HepG2 (cell line): ENCODE measurements at regions not wholly inside any gene's neighbourhood (a gene's known extent, or its start where the extent isn't known, plus 50 kb on each side); places are given as distances from the start of the nearest gene placed in this dataset.

Experiments used
- ATAC-seq: fragments of 200-7000 bp; cut with Tn5 transposase; 3 replicates; pipeline ENCODE4 v1.9.1; 2020; ENCODE audit warnings: mild to moderate bottlenecking, moderate library complexity
- BruUV-seq: library from RNA; stranded (reverse); fragments of 400-500 nt; replicated peaks from 2 replicates; lab custom pipeline; 2021; lab: Mats Ljungman, UMichigan
- CTCF ChIA-PET: fragments of 300-600 bp; formaldehyde crosslinking; extraction: SDS; loops from one replicate; lab custom pipeline; 2021; ENCODE audit warnings: low total read pairs, inconsistent platforms, low intra/inter-chr PET ratio; lab: Yijun Ruan, JAX
- POLR2A ChIA-PET: fragments of 350-600 bp; sonication (Branson Sonifier 250); formaldehyde crosslinking; loops from one replicate; lab custom pipeline; 2020; ENCODE audit warnings: antibody characterized with exemption, inconsistent platforms; lab: Yijun Ruan, JAX
- DNase-seq: peaks from one replicate; pipeline ENCODE4 v3.0.0-alpha.2; 2015; ENCODE audit warnings: low spot score
- FAIRE-seq: peaks from 3 replicates; lab custom pipeline; 2011; peaks lifted over from hg19 to GRCh38; lab: Jason Lieb, UNC
- H2AFZ ChIP-seq: one replicate; pipeline ENCODE4 v1.6.1; 2011; ENCODE audit warnings: low read length, inconsistent platforms
- H3K27ac ChIP-seq: fragments of 300-600 bp; 3 replicates; pipeline ENCODE4 v1.8.0; 2011; ENCODE audit warnings: mixed run types, mild to moderate bottlenecking, mixed read lengths, low read length, inconsistent platforms; ENCODE audit not compliant: insufficient read depth; ENCODE audit errors: extremely low read length
- H3K27me3 ChIP-seq, 2 experiments: fragments of 200-600 bp in 1 of 2; 2 replicates in 1 of 2; 3 replicates in 1 of 2; pipeline versions ENCODE4 v1.6.0 to v1.8.0; 2011; ENCODE audit warnings: low read length in 2 of 2, mild to moderate bottlenecking in 2 of 2, moderate library complexity in 2 of 2, inconsistent platforms in 1 of 2; ENCODE audit not compliant: insufficient read depth in 2 of 2, control insufficient read depth in 1 of 2
- H3K36me3 ChIP-seq, 2 experiments: fragments of 200-600 bp in 1 of 2; replicated peaks in 1 of 2; 2 replicates in 1 of 2; 3 replicates in 1 of 2; pipeline versions ENCODE4 v1.5.1 to v1.8.0; 2011; ENCODE audit warnings: low read length in 2 of 2, inconsistent platforms in 1 of 2; ENCODE audit not compliant: insufficient read depth in 2 of 2, control insufficient read depth in 1 of 2
- H3K4me1 ChIP-seq: 2 replicates; pipeline ENCODE4 v1.5.1; 2012; ENCODE audit warnings: low read length, inconsistent platforms; ENCODE audit not compliant: insufficient read depth
- H3K4me2 ChIP-seq: 2 replicates; pipeline ENCODE4 v1.6.0; 2011; ENCODE audit warnings: low read depth, low read length, inconsistent platforms
- H3K4me3 ChIP-seq, 3 experiments: fragments of 200-600 bp in 1 of 3; sonication (generic), shearing (Covaris generic) in 1 of 3; replicated peaks in 1 of 3; 2 replicates each; pipeline ENCODE4 v1.5.1; 2011 to 2016; ENCODE audit warnings: low read length in 3 of 3, inconsistent platforms in 2 of 3, low read depth in 2 of 3, mild to moderate bottlenecking in 2 of 3, control low read depth in 1 of 3, mixed read lengths in 1 of 3; ENCODE audit not compliant: insufficient read depth in 1 of 3
- H3K79me2 ChIP-seq: one replicate; pipeline ENCODE4 v1.6.1; 2011; ENCODE audit warnings: low read length, inconsistent platforms; ENCODE audit not compliant: insufficient read depth
- H3K9ac ChIP-seq: 2 replicates; pipeline ENCODE4 v1.6.0; 2011; ENCODE audit warnings: mild to moderate bottlenecking, low read depth, low read length, inconsistent platforms; ENCODE audit not compliant: insufficient read depth
- H3K9me3 ChIP-seq: 2 replicates; pipeline ENCODE4 v1.5.1; 2012; ENCODE audit warnings: mild to moderate bottlenecking, low read length
- H4K20me1 ChIP-seq: 2 replicates; pipeline ENCODE4 v1.6.0; 2011; ENCODE audit warnings: inconsistent platforms, mild to moderate bottlenecking, low read length, moderate library complexity; ENCODE audit not compliant: insufficient read depth
- FLYWCH1 ChIP-seq: sonication (generic); formaldehyde crosslinking; IDR thresholded peaks from 2 replicates; pipeline ENCODE4 v1.8.1; 2023; ENCODE audit warnings: mild to moderate bottlenecking, missing genetic modification reagents
- GTF3A ChIP-seq: sonication (generic); formaldehyde crosslinking; conservative IDR thresholded peaks from 2 replicates; pipeline ENCODE4 v1.4.0; 2020; ENCODE audit warnings: mild to moderate bottlenecking, missing genetic modification reagents
- GZF1 ChIP-seq: sonication (generic); formaldehyde crosslinking; IDR thresholded peaks from 2 replicates; pipeline ENCODE4 v1.5.1; 2020; ENCODE audit warnings: mild to moderate bottlenecking, missing genetic modification reagents
- PPARG ChIP-seq: conservative IDR thresholded peaks from 2 replicates; pipeline ENCODE4 v1.6.1; 2016; ENCODE audit warnings: missing biosample characterization, missing genetic modification reagents
- SMAD1 ChIP-seq: sonication (generic); formaldehyde crosslinking; IDR thresholded peaks from 2 replicates; pipeline ENCODE4 v1.4.0; 2020; ENCODE audit warnings: missing genetic modification reagents, low read depth, mild to moderate bottlenecking, borderline replicate concordance
- UBTF ChIP-seq: sonication (generic); formaldehyde crosslinking; IDR thresholded peaks from 2 replicates; pipeline ENCODE4 v1.4.0; 2020; ENCODE audit warnings: mild to moderate bottlenecking, missing genetic modification reagents
- WGBS: methylation state at CpG from one replicate; pipeline ENCODE4 v1.1.6; 2017; ENCODE audit warnings: low lambda C conversion rate; 5-methylcytosine and 5-hydroxymethylcytosine counted together
- in situ Hi-C: cut with HindIII; loops from 2 replicates; pipeline ENCODE4 v1.10.0; 2017; ENCODE audit warnings: low pct_unique_long_range_greater_than_20kb; ENCODE audit not compliant: extremely low pct_ligation_motif_present
- intact Hi-C: fragments of 100-400 bp; cut with micrococcal nuclease; formaldehyde crosslinking; loops from one replicate; pipeline ENCODE4 v1.10.0; 2022; ENCODE audit not compliant: unreplicated experiment

- no peak for TF ChIP-seq SMAD1 (CRISPR knock-in tag)
- TF ChIP-seq UBTF (CRISPR knock-in tag) = no peak
- Histone ChIP-seq H3K4me1 (no peaks in the 10 kb centered on the region), H3K36me3 (no peaks in the 10 kb centered on the region), H3K27ac (no peak overlapping the region), H3K4me3 (no peak overlapping the region), H3K4me2 (no peak overlapping the region), H3K9me3 (no peaks in the 10 kb centered on the region), H2AFZ (no peak overlapping the region), H4K20me1 (no peaks in the 10 kb centered on the region), H3K9ac (no peak overlapping the region), H3K27me3 (no peaks in the 10 kb centered on the region), H3K79me2 (no peaks in the 10 kb centered on the region)
- ChIA-PET POLR2A (no interaction called here), CTCF (no interaction called here)
- no peak for ATAC-seq
- FAIRE-seq = no peak
- DNase-seq = no peak
- intact Hi-C loops = no loop called here
- WGBS = 0% methylated on average over 1 of the region's 1 CpG
- BruUV-seq = no TSS peak
- in situ Hi-C loops = no loop called here
These were observed 278.4 kb upstream of the DCN start for GRCh38 chr12:91461061-91461460.

GRCh38 chr12:91460469-91460868 is 277.9 kb upstream of the DCN start:
- no peak for FAIRE-seq
- Histone ChIP-seq H3K79me2 (no peaks in the 10 kb centered on the region), H3K9me3 (no peaks in the 10 kb centered on the region), H3K27me3 (no peaks in the 10 kb centered on the region)
- no TSS peak for BruUV-seq
- no peak for TF ChIP-seq GTF3A (CRISPR knock-in tag)
- TF ChIP-seq PPARG = no peak
- no peak for TF ChIP-seq FLYWCH1 (CRISPR knock-in tag)
- TF ChIP-seq UBTF (CRISPR knock-in tag) = no peak
- no peak for TF ChIP-seq GZF1 (CRISPR knock-in tag)
- TF ChIP-seq, all 625 proteins: peak for 0
- CTCF ChIA-PET = no interaction called here
- in situ Hi-C loops = no loop called here
- Histone ChIP-seq H3K9ac (no peak overlapping the region), H2AFZ (no peak overlapping the region), H3K4me1 (no peaks in the 10 kb centered on the region), H3K4me3 (no peak overlapping the region), H3K4me2 (no peak overlapping the region), H3K27ac (no peak overlapping the region), H4K20me1 (no peaks in the 10 kb centered on the region), H3K36me3 (no peaks in the 10 kb centered on the region)
- DNase-seq (no peak), ATAC-seq (no peak)
- WGBS = 6% methylated on average over 1 of the region's 1 CpG
- intact Hi-C loops = no loop called here
- POLR2A ChIA-PET = no interaction called here
